ENCODE measurements at regions not wholly inside any gene's neighbourhood (a gene's known extent, or its start where the extent isn't known, plus 50 kb on each side); places are given as distances from the start of the nearest gene placed in this dataset.

DNA sequence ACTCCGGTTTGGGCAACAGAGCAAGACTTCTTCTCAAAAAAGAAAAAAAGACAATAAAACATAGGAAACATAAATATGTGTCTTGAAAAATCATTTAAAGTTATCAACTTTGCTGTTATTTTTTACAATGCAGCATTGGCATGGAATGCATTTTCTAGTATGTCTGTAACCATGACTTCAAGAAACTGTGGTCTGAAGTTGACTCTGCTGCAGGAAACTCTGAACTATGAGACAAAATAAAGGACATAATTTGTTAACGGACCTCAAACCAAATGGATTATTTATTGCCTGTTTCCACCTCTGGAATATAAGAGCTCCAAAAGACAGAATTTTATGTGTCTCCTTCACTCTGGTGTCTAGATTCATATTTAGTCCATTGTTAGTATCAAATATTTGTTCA is 79.1 kb downstream of the TRIB2 start:
- Histone ChIP-seq H2BK15ac (ENCODE audit: low read length) (no peak overlapping the region), H4K8ac (ENCODE audit: extremely low read depth, insufficient read depth, low read length) (no peak overlapping the region), H4K5ac (ENCODE audit: insufficient read length, low read depth, low read length) (no peak overlapping the region), H3K23me2 (ENCODE audit: low read depth, low read length) (no peaks in the 10 kb centered on the region), H2BK20ac (ENCODE audit: low read length) (no peak overlapping the region), H2BK120ac (replicated peaks; ENCODE audit: low read depth, low read length) (no peak overlapping the region), H2BK12ac (ENCODE audit: low read depth, low read length) (no peak overlapping the region), H3K27ac (ENCODE audit: low read depth, low read length) (no peak overlapping the region), H3K4ac (replicated peaks; ENCODE audit: insufficient read length, low read depth, low read length) (no peak overlapping the region), H3K23ac (ENCODE audit: insufficient read length) (no peak overlapping the region), H3K9me3 (ENCODE audit: insufficient read depth in 2 of 2, low read depth in 1 of 2, low read length in 1 of 2) (no peaks in the 10 kb centered on the region), H2AK5ac (ENCODE audit: low read depth, low read length) (no peak overlapping the region), H3K9ac (replicated peaks in 1 of 4; ENCODE audit: extremely low read depth in 1 of 4, low read depth in 3 of 4, low read length in 3 of 4) (no peak overlapping the region), H4K20me1 (replicated peaks in 1 of 2; ENCODE audit: control insufficient read depth in 1 of 2, insufficient read depth in 2 of 2, low read length in 2 of 2) (no peaks in the 10 kb centered on the region), H3K14ac (ENCODE audit: insufficient read length) (no peak overlapping the region), H3K36me3 (ENCODE audit: control insufficient read depth in 2 of 4, insufficient read depth in 4 of 4, low read length in 3 of 4) (no peaks in the 10 kb centered on the region), H2AFZ (ENCODE audit: low read length) (no peak overlapping the region), H3K4me1 (replicated peaks in 1 of 4; ENCODE audit: control insufficient read depth in 3 of 4, insufficient read depth in 4 of 4, low read length in 3 of 4) (no peaks in the 10 kb centered on the region), H3K18ac (ENCODE audit: extremely low read depth, low read length) (no peak overlapping the region), H3K79me2 (ENCODE audit: control insufficient read depth in 1 of 2, insufficient read depth in 2 of 2, low read length in 2 of 2) (no peaks in the 10 kb centered on the region), H3K4me3 (ENCODE audit: extremely low read depth in 1 of 4, insufficient read depth in 2 of 4, low read depth in 3 of 4, low read length in 4 of 4) (no peak overlapping the region), H4K91ac (replicated peaks; ENCODE audit: insufficient read length, low read length) (no peak overlapping the region), H3K27me3 (replicated peaks in 1 of 4; ENCODE audit: control insufficient read depth in 3 of 4, extremely low read depth in 1 of 4, insufficient read depth in 3 of 4, low read length in 3 of 4) (no peaks in the 10 kb centered on the region), H3K79me1 (ENCODE audit: low read depth, low read length) (no peaks in the 10 kb centered on the region), H3K4me2 (ENCODE audit: insufficient read depth in 1 of 2, low read depth in 2 of 2, low read length in 2 of 2) (no peak overlapping the region), H3K56ac (replicated peaks; ENCODE audit: insufficient read length, low read depth, low read length) (no peak overlapping the region), H2BK5ac (ENCODE audit: low read depth, low read length) (no peak overlapping the region)
- DNase-seq (ENCODE audit: low read depth in 1 of 2, low spot score in 2 of 2) (no peak), FAIRE-seq (no peak)
- ChIA-PET POLR2A (ENCODE audit: partially characterized antibody) (no interaction called here), CTCF (ENCODE audit: partially characterized antibody) (interaction anchor here (0.7 kb wide), 1 partner anchor 39 kb away, joined by 3 read pairs; no protein-coding TSS in a partner anchor)
- TF ChIP-seq EZH2 (IDR thresholded peaks at IDR 0.05; ENCODE audit: low read depth, low read length, severe bottlenecking) (no peak), POU5F1 (IDR thresholded peaks at IDR 0.05; ENCODE audit: low read depth, low read length) (no peak), KDM1A (IDR thresholded peaks at IDR 0.05; ENCODE audit: borderline replicate concordance, low read length) (no peak)
- WGBS, 2 experiments (ENCODE audit: extremely low coverage in 1 of 2, insufficient coverage in 1 of 2, insufficient read length in 1 of 2, insufficient replicate concordance in 2 of 2, low coverage in 1 of 2, low lambda C conversion rate in 2 of 2, missing lambda C conversion rate in 1 of 2) = 75% methylated on average over 2 of the region's 2 CpGs; no CpG with 5 or more reads in 1 of the 2 experiments

Data from H1 (cell line).